OCI-LY1 (cell line): ENCODE measurements at regions not wholly inside any gene's neighbourhood (a gene's known extent, or its start where the extent isn't known, plus 50 kb on each side); places are given as distances from the start of the nearest gene placed in this dataset.

Experiments
- H2AFZ ChIP-seq: fragments of 200-600 bp; sonication (generic), shearing (Covaris generic); 2 replicates; pipeline ENCODE4 v1.6.0; 2014; ENCODE audit warnings: antibody characterized with exemption, mild to moderate bottlenecking, low read length
- H3F3A ChIP-seq: fragments of 200-600 bp; sonication (generic), shearing (Covaris generic); 2 replicates; pipeline ENCODE4 v1.6.0; 2014; ENCODE audit warnings: mild to moderate bottlenecking, antibody characterized with exemption, low read length, moderate library complexity; ENCODE audit not compliant: insufficient read depth
- H3K27ac ChIP-seq: fragments of 200-600 bp; sonication (generic); 2 replicates; pipeline ENCODE4 v1.5.1; 2014; ENCODE audit warnings: low read length, mixed run types, mild to moderate bottlenecking, low read depth; ENCODE audit not compliant: poor library complexity, severe bottlenecking
- H3K27me3 ChIP-seq: fragments of 200-600 bp; sonication (generic); 2 replicates; pipeline ENCODE4 v1.6.0; 2014; ENCODE audit warnings: antibody characterized with exemption, mild to moderate bottlenecking, low read length, moderate library complexity; ENCODE audit not compliant: insufficient read depth
- H3K36me3 ChIP-seq: fragments of 200-600 bp; sonication (generic); 2 replicates; pipeline ENCODE4 v1.6.1; 2014; ENCODE audit warnings: mild to moderate bottlenecking, antibody characterized with exemption, low read length, moderate library complexity, mixed read lengths; ENCODE audit not compliant: insufficient read depth
- H3K4me1 ChIP-seq: fragments of 200-600 bp; sonication (generic); 2 replicates; pipeline ENCODE4 v1.5.1; 2014; ENCODE audit warnings: mild to moderate bottlenecking, low read length, moderate library complexity; ENCODE audit not compliant: insufficient read depth, severe bottlenecking
- H3K4me2 ChIP-seq: fragments of 200-600 bp; sonication (generic), shearing (Covaris generic); 2 replicates; pipeline ENCODE4 v1.6.1; 2014; ENCODE audit warnings: low read length
- H3K4me3 ChIP-seq: fragments of 200-600 bp; sonication (generic); 2 replicates; pipeline ENCODE4 v1.5.1; 2014; ENCODE audit warnings: low read length, low read depth, mild to moderate bottlenecking, mixed read lengths; ENCODE audit not compliant: poor library complexity, severe bottlenecking
- H3K79me2 ChIP-seq: fragments of 200-600 bp; shearing (Covaris generic); 2 replicates; pipeline ENCODE4 v1.6.1; 2016; ENCODE audit warnings: mixed run types, low read length, mixed read lengths; ENCODE audit not compliant: insufficient read depth
- H3K9ac ChIP-seq: fragments of 200-600 bp; sonication (generic), shearing (Covaris generic); 2 replicates; pipeline ENCODE4 v1.6.1; 2014; ENCODE audit warnings: mild to moderate bottlenecking, low read length, mixed read lengths
- H3K9me2 ChIP-seq: fragments of 200-600 bp; sonication (generic), shearing (Covaris generic); 2 replicates; pipeline ENCODE4 v1.6.1; 2014; ENCODE audit warnings: low read depth, mild to moderate bottlenecking, low read length, mixed read lengths
- H3K9me3 ChIP-seq: fragments of 200-600 bp; shearing (Covaris generic); 2 replicates; pipeline ENCODE4 v1.6.1; 2014; ENCODE audit warnings: low read length, mixed read lengths
- H4K20me1 ChIP-seq: fragments of 200-600 bp; sonication (generic), shearing (Covaris generic); 2 replicates; pipeline ENCODE4 v1.6.0; 2016; ENCODE audit warnings: mild to moderate bottlenecking, low read length; ENCODE audit not compliant: insufficient read depth
- CTCF ChIP-seq: fragments of 200-600 bp; sonication (generic), shearing (Covaris generic); IDR thresholded peaks from 2 replicates; pipeline ENCODE4 v1.5.1; 2017; ENCODE audit warnings: mild to moderate bottlenecking, antibody characterized with exemption, low read length, moderate library complexity, mixed read lengths
- EZH2 ChIP-seq: fragments of 200-600 bp; sonication (generic), shearing (Covaris generic); IDR thresholded peaks from 2 replicates; pipeline ENCODE4 v1.8.0; 2017; ENCODE audit warnings: borderline replicate concordance, mixed run types, mild to moderate bottlenecking, antibody characterized with exemption, low read length, moderate library complexity, mixed read lengths

GRCh38 chr7:142345811-142346210 is 88.0 kb upstream of the PRSS58 start:
- H3K27me3 ChIP-seq = no peaks in the 10 kb centered on the region
- no peaks in the 10 kb centered on the region for H3K9me3 ChIP-seq
- no peaks in the 10 kb centered on the region for H3F3A ChIP-seq
- TF ChIP-seq CTCF (no peak), EZH2 (no peak)
- H3K36me3 ChIP-seq = no peaks in the 10 kb centered on the region
- no peak overlapping the region for H3K4me2 ChIP-seq
- no peak overlapping the region for H3K9ac ChIP-seq
- H4K20me1 ChIP-seq = no peaks in the 10 kb centered on the region
- H3K4me1 ChIP-seq = no peaks in the 10 kb centered on the region
- H3K9me2 ChIP-seq = no peaks in the 10 kb centered on the region
- no peak overlapping the region for H3K27ac ChIP-seq
- no peak overlapping the region for H2AFZ ChIP-seq
- no peak overlapping the region for H3K4me3 ChIP-seq
- no peaks in the 10 kb centered on the region for H3K79me2 ChIP-seq

DNA sequence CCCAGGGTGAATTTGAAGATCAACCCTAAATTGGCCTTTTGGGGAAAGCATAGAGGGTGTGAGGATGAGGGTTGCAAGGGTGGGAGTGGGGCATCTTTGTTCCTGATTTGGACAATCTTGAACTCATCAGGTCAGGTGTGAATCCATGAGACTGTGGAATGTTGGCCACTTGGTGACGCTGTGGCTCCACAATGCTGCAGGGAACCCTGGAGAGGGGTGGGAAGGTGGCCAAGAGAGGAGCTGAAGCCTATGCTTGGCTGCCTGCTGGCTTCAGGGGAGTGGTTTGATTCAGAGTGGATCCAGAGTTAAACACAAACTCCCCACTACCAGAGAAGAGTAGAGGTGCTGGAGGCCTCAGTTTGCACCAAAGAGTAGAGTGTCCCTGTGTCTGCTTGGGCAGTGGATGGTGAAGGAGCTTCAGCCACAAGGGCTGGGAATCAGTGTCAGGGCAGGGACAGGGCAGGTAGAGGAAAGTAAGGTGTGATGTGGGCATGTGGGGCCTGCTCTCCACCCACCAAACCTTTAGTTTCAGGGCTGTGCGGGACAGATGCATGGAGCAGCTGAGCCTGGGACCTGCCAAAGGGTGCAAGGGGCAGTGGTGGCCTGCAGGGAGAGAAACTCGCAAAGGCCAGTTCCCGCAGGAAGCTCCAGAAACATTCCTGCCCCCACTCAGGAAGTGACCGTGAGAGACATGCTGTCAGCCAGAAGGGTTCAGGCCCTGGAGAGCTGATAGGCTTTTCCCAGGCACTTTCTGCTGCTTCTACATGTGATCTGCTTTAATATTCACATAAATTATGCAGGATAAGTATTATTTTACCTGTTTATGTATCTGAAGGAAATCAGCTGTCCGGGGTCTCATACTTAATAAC is 81.0 kb upstream of the PRSS58 start:
- H3F3A ChIP-seq = no peaks in the 10 kb centered on the region
- no peak for TF ChIP-seq EZH2
- no peak for TF ChIP-seq CTCF
- H3K27me3 ChIP-seq = no peaks in the 10 kb centered on the region

GRCh38 chr7:142337054-142338001 is 79.5 kb upstream of the PRSS58 start:
- Histone ChIP-seq H3K9ac (no peak overlapping the region), H3F3A (no peaks in the 10 kb centered on the region), H3K9me2 (no peaks in the 10 kb centered on the region), H3K4me2 (no peak overlapping the region), H3K4me1 (no peaks in the 10 kb centered on the region), H3K79me2 (no peaks in the 10 kb centered on the region), H3K27ac (no peak overlapping the region), H2AFZ (no peak overlapping the region), H3K27me3 (no peaks in the 10 kb centered on the region), H3K9me3 (no peaks in the 10 kb centered on the region), H3K36me3 (no peaks in the 10 kb centered on the region), H4K20me1 (no peaks in the 10 kb centered on the region), H3K4me3 (no peak overlapping the region)
- TF ChIP-seq CTCF (no peak), EZH2 (no peak)

More for the DNA sequence above, 81.0 kb upstream of the PRSS58 start:
- Histone ChIP-seq H3K9ac (no peak overlapping the region), H2AFZ (no peak overlapping the region), H3K4me1 (no peaks in the 10 kb centered on the region), H3K4me3 (no peak overlapping the region), H3K36me3 (no peaks in the 10 kb centered on the region), H3K27ac (no peak overlapping the region), H3K79me2 (no peaks in the 10 kb centered on the region), H3K9me3 (no peaks in the 10 kb centered on the region), H3K4me2 (no peak overlapping the region), H3K9me2 (no peaks in the 10 kb centered on the region), H4K20me1 (no peaks in the 10 kb centered on the region)
